ENCODE measurements at regions not wholly inside any gene's neighbourhood (a gene's known extent, or its start where the extent isn't known, plus 50 kb on each side); places are given as distances from the start of the nearest gene placed in this dataset.

DNA sequence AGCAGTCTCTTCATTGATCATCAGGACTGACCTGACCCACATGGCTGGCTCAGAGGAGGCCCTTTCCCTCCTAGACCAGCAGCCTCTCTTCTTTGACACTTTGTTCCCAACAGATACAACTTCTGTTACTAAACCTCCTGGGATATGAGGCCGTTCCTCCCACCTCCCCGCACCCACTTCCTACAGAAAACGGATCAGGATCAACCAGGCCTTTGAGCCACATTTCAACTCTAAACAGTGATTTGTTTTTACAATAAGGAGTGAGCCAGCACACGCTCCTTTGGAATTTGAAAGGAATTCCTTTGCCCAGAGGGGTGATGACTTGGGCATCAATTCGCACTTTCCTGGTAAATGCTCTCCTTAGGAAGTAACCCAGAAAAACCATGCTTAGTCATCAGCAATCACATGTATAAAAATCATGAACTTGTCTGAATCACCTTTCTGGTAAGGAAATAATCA is 180.4 kb downstream of the FAM124B start:
- TF ChIP-seq ARNT (IDR thresholded peaks at IDR 0.05) (no peak), FOXM1 (IDR thresholded peaks at IDR 0.05; ENCODE audit: borderline replicate concordance) (no peak), BHLHE40 (IDR thresholded peaks at IDR 0.05; ENCODE audit: borderline replicate concordance) (no peak), SUZ12 (IDR thresholded peaks at IDR 0.05) (no peak), CTBP1 (IDR thresholded peaks at IDR 0.05; ENCODE audit: borderline replicate concordance) (no peak), LEF1 (IDR thresholded peaks at IDR 0.05; ENCODE audit: borderline replicate concordance) (no peak)

All from HEK293T (cell line).